Skeletal muscle tissue (tissue), 3 donors: ENCODE measurements at regions not wholly inside any gene's neighbourhood (a gene's known extent, or its start where the extent isn't known, plus 50 kb on each side); places are given as distances from the start of the nearest gene placed in this dataset.

ENCODE experiments used
- H3K27ac ChIP-seq: one replicate; pipeline ENCODE4 v1.7.0; 2013; ENCODE audit warnings: mild to moderate bottlenecking, low read depth, low read length, inconsistent platforms
- H3K27me3 ChIP-seq, 3 donors: one replicate each; pipeline ENCODE4 v1.7.0; 2013; ENCODE audit warnings: low read length in 3 of 3; ENCODE audit not compliant: control insufficient read depth in 3 of 3, insufficient read depth in 3 of 3
- H3K36me3 ChIP-seq, 3 donors: one replicate each; pipeline ENCODE4 v1.7.0; 2013; ENCODE audit warnings: low read length in 3 of 3; ENCODE audit not compliant: control insufficient read depth in 3 of 3, insufficient read depth in 3 of 3
- H3K4me1 ChIP-seq, 3 donors: one replicate each; pipeline ENCODE4 v1.7.0; 2013; ENCODE audit warnings: low read length in 3 of 3, mild to moderate bottlenecking in 3 of 3; ENCODE audit not compliant: control insufficient read depth in 3 of 3, insufficient read depth in 3 of 3
- H3K4me3 ChIP-seq, 3 donors: one replicate each; pipeline ENCODE4 v1.7.0; 2013; ENCODE audit warnings: low read length in 3 of 3
- H3K9ac ChIP-seq, 3 donors: one replicate each; pipeline ENCODE4 v1.7.0; 2013; ENCODE audit warnings: low read length in 3 of 3, mild to moderate bottlenecking in 3 of 3, moderate library complexity in 2 of 3, low read depth in 1 of 3
- H3K9me3 ChIP-seq, 3 donors: one replicate each; pipeline ENCODE4 v1.7.0; 2013; ENCODE audit warnings: low read length in 3 of 3; ENCODE audit not compliant: control insufficient read depth in 3 of 3
- donor health status: Osteomylitis.

- H3K4me3 ChIP-seq: no peak overlapping the region
- H3K27ac ChIP-seq: no peak overlapping the region
- H3K9ac ChIP-seq: no peak overlapping the region
- no peaks in the 10 kb centered on the region for H3K27me3 ChIP-seq
- H3K36me3 ChIP-seq: no peaks in the 10 kb centered on the region
- H3K4me1 ChIP-seq: peaks cover 5 to 11% (median 8%) of the 10 kb centered on the region in 3 donors
- H3K9me3 ChIP-seq: no peaks in the 10 kb centered on the region
Observed at GRCh38 chr14:49946320-49947141, 53.6 kb downstream of the ARF6 start.

GRCh38 chr14:49947506-49947905, 54.6 kb downstream of the ARF6 start:
- H3K36me3 ChIP-seq: no peaks in the 10 kb centered on the region
- H3K27me3 ChIP-seq: no peaks in the 10 kb centered on the region
- H3K27ac ChIP-seq: no peak overlapping the region
- no peak overlapping the region for H3K9ac ChIP-seq
- peaks cover 5 to 11% (median 8%) of the 10 kb centered on the region in 3 donors for H3K4me1 ChIP-seq
- H3K4me3 ChIP-seq: no peak overlapping the region
- no peaks in the 10 kb centered on the region for H3K9me3 ChIP-seq

DNA sequence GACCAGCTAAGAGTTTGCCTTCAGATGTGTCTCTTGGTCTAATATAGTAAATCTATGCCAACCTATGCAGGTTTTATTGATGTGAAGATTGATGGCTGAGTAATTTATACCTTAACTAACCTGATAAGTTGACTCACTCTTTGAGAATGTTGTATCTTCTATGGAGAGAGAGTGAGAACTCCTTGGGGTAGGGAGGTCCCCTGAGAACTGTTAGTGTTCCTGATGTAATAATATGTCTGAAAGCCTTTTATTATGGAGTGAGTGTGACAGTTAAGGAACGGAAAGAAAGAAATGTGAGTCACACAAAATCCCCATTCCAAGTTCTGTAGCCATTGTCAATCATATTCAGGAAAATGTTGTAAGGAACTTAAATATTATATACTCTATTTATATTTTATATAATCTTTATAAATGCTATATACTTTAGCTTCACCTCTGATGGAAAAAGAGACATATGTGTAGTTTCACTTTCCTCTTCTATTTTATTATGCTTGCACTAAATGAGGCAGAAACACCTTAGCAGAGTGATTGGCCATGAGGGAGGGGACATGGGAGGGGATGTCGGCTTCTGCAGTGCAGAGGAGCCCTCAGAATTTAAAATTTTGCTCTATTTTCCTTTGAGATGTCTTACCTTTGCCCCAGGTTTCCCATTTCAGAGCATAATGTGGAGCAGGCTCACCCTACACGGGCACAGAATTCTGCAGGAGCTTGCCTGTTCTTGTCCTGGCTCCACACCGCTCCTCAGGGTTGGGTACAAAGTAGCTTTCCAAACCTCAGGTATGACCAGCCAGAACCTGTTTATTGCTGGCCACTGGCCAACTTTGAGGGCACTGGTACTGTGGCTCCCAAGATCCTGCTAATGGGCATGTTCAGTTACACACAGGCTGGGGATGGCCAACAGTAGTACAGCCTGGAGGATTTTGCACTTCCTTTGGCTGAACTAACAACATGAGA, 57.7 kb downstream of the ARF6 start:
- Histone ChIP-seq H3K9ac (no peak overlapping the region), H3K36me3 (no peaks in the 10 kb centered on the region), H3K9me3 (no peaks in the 10 kb centered on the region), H3K27me3 (no peaks in the 10 kb centered on the region), H3K4me1 (peaks cover 7 to 14% (median 11%) of the 10 kb centered on the region in 3 donors), H3K4me3 (no peak overlapping the region), H3K27ac (no peak overlapping the region)

GRCh38 chr14:49951229-49951607, 58.3 kb downstream of the ARF6 start:
- no peak overlapping the region for H3K9ac ChIP-seq
- H3K36me3 ChIP-seq: no peaks in the 10 kb centered on the region

DNA sequence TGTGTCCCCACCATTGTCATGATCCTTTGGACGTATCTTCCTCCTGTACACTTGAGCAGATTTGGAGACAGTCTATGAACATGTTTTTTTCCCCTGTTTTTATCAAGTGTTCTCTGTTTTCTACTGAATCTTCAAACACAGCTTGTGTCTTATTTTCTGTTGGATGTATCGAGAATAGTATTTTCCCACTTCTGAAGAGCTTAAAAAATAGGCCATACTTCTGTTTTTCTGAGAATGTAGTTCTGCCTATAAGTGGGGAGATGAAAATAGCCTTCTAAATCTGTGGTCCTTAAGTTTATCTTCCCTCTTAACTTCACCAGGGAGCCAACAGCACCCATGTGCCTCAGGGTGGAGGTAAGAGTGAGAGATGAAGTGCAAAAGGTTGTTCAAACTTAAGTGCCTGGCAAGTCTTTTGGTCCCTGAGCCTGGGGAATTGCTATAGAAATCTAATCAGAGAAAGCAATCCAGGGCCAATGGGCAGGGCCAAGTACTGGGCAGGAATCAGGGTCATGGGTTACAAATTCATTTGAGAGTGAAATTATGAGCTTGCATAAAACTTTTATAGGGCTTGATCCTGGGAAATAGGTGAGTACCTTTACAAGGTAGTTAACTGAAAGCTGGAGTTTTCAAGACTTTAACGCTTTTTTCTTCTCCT, 58.9 kb downstream of the ARF6 start:
- H3K27ac ChIP-seq: no peak overlapping the region
- H3K36me3 ChIP-seq: no peaks in the 10 kb centered on the region
- no peaks in the 10 kb centered on the region for H3K9me3 ChIP-seq
- no peak overlapping the region for H3K9ac ChIP-seq
- H3K4me1 ChIP-seq: peaks cover 2 to 7% (median 5%) of the 10 kb centered on the region in 3 donors
- no peak overlapping the region for H3K4me3 ChIP-seq
- H3K27me3 ChIP-seq: no peaks in the 10 kb centered on the region

More at GRCh38 chr14:49951229-49951607, 58.3 kb downstream of the ARF6 start:
- Histone ChIP-seq H3K9me3 (no peaks in the 10 kb centered on the region), H3K27me3 (no peaks in the 10 kb centered on the region), H3K4me3 (no peak overlapping the region), H3K27ac (no peak overlapping the region), H3K4me1 (peaks cover 2 to 10% (median 9%) of the 10 kb centered on the region in 3 donors)

DNA sequence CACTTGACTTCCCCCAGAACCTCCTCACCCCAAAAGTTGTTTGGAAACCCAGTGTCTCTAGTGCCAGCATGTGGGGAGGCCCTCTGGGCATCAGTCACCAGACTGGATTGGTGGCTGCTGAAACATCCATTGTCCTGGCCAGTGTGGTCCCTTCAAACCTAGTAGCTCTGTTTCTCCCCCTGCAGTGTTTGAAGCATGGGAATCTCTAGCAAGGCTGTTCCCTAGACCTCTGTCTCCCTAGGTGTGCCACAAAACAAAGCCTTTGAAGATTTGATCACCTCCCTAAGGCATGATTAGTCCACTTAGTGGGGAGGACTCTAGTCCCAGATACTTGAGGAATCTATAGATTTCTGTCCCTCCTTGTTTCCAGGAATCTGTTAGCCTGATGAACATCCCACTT, 60.3 kb downstream of the ARF6 start:
- Histone ChIP-seq H3K27me3 (no peaks in the 10 kb centered on the region), H3K36me3 (no peaks in the 10 kb centered on the region), H3K9me3 (no peaks in the 10 kb centered on the region), H3K27ac (no peak overlapping the region), H3K4me1 (peaks cover 2 to 7% (median 3%) of the 10 kb centered on the region in 3 donors), H3K4me3 (no peak overlapping the region), H3K9ac (no peak overlapping the region)

GRCh38 chr14:49954171-49954631, 61.3 kb downstream of the ARF6 start:
- H3K27me3 ChIP-seq: no peaks in the 10 kb centered on the region
- no peak overlapping the region for H3K4me3 ChIP-seq
- H3K9ac ChIP-seq: no peak overlapping the region
- H3K4me1 ChIP-seq: peaks cover 2 to 7% (median 3%) of the 10 kb centered on the region in 3 donors
- no peaks in the 10 kb centered on the region for H3K9me3 ChIP-seq
- no peak overlapping the region for H3K27ac ChIP-seq
- no peaks in the 10 kb centered on the region for H3K36me3 ChIP-seq

GRCh38 chr14:49955024-49955423, 62.1 kb downstream of the ARF6 start:
- Histone ChIP-seq H3K9ac (no peak overlapping the region), H3K27ac (no peak overlapping the region)

GRCh38 chr14:49957089-49957852, 64.4 kb downstream of the ARF6 start:
- no peak overlapping the region for H3K9ac ChIP-seq
- no peaks in the 10 kb centered on the region for H3K9me3 ChIP-seq
- H3K4me1 ChIP-seq: peaks cover 0 to 7% (median 2%) of the 10 kb centered on the region in 3 donors
- no peaks in the 10 kb centered on the region for H3K27me3 ChIP-seq
- H3K36me3 ChIP-seq: no peaks in the 10 kb centered on the region
- H3K4me3 ChIP-seq: no peak overlapping the region
- no peak overlapping the region for H3K27ac ChIP-seq

More at GRCh38 chr14:49955024-49955423, 62.1 kb downstream of the ARF6 start:
- Histone ChIP-seq H3K4me3 (no peak overlapping the region), H3K9me3 (no peaks in the 10 kb centered on the region), H3K36me3 (no peaks in the 10 kb centered on the region), H3K27me3 (no peaks in the 10 kb centered on the region), H3K4me1 (peaks cover 2 to 7% (median 3%) of the 10 kb centered on the region in 3 donors)
